ENCODE measurements at regions not wholly inside any gene's neighbourhood (a gene's known extent, or its start where the extent isn't known, plus 50 kb on each side); places are given as distances from the start of the nearest gene placed in this dataset.

GRCh38 chr12:28939427-28939826 is 209.7 kb upstream of the FAR2 start:
- no peak for TF ChIP-seq CTCF (IDR thresholded peaks at IDR 0.05; ENCODE audit: extremely low read depth, missing control alignments)
- no peak for DNase-seq (ENCODE audit: low spot score)

DNA sequence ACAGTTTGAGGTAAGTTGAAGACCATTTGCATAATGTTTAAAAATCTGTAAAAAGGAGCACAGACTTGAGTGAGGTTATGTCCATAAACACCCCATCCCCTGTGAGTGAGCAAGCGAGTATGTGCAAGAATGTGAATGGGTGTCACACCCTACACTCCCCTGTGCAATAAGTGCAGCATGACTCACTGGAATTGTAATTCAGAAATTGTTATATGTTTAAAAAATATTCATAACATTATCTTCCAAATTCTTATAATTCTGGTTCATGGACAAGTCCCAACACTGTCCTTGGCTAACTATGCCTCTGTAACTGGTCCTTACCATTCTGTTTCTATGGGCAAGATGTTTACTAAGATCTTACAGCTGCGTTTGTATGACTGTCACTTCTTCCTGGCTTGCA is 207.8 kb upstream of the FAR2 start:
- TF ChIP-seq CTCF (IDR thresholded peaks at IDR 0.05; ENCODE audit: extremely low read depth, missing control alignments): no peak
- DNase-seq (ENCODE audit: low spot score): no peak

GRCh38 chr12:28946361-28946760 is 202.7 kb upstream of the FAR2 start:
- no peak for TF ChIP-seq CTCF (IDR thresholded peaks at IDR 0.05; ENCODE audit: extremely low read depth, missing control alignments)
- DNase-seq (ENCODE audit: low spot score): no peak

DNA sequence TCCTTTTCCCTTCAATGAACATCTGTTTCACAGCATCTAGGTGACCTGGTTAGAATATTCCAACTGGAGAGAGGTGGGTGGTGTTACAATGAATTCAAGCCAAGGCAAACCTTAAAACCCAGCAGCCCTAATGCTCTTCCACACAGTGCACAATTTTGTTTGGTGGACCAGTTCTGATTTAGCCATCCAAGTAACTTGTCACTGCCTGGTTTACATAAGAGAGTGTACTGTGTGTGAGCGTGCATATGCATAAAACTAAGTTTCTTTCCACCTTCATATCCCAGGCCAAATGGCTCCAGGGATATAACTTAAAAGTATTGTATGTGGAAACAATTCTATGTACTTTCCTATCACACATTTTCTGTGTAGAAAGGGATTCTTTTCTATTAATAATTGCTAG is 200.4 kb upstream of the FAR2 start:
- TF ChIP-seq CTCF (IDR thresholded peaks at IDR 0.05; ENCODE audit: extremely low read depth, missing control alignments): no peak
- no peak for DNase-seq (ENCODE audit: low spot score)

DNA sequence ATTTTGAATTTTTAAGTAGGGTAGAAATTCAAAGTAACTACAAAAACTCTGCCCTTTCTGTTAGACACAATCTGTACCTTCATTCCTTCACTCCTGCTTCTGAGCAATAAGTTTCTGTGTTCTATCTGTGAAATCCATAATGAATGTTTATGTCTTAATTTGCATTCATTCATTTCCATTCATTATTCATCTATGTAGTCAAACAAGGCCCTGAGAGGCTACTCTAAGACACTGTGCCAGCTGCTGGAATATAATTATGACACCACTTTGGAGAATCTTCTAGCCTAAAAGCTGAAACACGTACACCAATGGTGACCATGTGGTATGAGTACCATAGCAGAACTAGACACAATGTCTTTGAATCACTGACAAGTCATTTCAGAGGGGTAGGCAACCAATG is 199.9 kb upstream of the FAR2 start:
- TF ChIP-seq CTCF (IDR thresholded peaks at IDR 0.05; ENCODE audit: extremely low read depth, missing control alignments): no peak
- DNase-seq (ENCODE audit: low spot score): no peak

DNA sequence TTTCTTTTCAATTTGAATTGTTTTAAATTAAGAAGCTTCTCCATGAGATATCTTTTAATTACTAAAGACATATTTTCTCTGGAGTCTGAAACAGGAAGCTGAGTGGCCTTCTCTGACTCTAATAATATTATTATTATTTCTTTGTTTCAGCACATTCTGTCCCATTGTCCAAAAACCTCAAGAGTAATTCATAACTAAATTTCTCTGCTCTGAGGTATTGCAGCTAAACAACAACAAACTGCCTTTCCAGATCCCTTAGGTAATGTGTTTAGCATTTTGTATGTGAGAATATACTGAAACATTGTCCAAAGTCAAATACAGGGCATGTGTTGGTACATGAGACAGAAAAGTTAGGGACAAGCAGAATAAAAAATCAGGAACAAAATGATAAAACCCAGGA is 199.0 kb upstream of the FAR2 start:
- no peak for TF ChIP-seq CTCF (IDR thresholded peaks at IDR 0.05; ENCODE audit: extremely low read depth, missing control alignments)
- DNase-seq (ENCODE audit: low spot score): no peak

DNA sequence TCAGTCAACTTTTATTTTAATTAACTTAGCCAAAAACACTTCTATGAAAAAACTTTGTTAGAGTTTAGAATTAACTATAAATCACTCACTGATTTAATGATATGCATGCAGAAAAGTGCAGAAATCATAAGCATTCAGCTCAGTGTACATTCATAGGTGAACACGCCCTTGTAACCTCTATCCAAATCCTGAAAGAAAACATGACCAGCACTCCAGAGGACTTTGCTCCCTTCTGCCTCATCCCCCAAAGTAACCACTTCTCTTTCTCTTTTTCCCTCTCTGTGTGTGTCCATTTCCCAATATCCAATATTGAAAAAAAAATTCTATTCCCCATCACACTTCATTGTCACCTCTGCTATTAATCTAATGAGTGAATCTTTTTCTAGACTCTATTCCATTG is 197.1 kb upstream of the FAR2 start:
- no peak for TF ChIP-seq CTCF (IDR thresholded peaks at IDR 0.05; ENCODE audit: extremely low read depth, missing control alignments)
- no peak for DNase-seq (ENCODE audit: low spot score)
